Spleen (tissue), 7 donors: ENCODE measurements at regions not wholly inside any gene's neighbourhood (a gene's known extent, or its start where the extent isn't known, plus 50 kb on each side); places are given as distances from the start of the nearest gene placed in this dataset.

Experiments
- POLR2AphosphoS5 ChIP-seq, 3 donors: sonication (generic); formaldehyde crosslinking; IDR thresholded peaks; one replicate each; pipeline ENCODE4 v1.5.1; 2017; ENCODE audit warnings: antibody characterized with exemption in 3 of 3
- TF ChIP-seq, protein P1 (sequence below), 11 experiments: fragments of 200-600 bp in 7 of 11; fragments of 450-650 bp in 4 of 11; sonication (generic) in 4 of 11; IDR thresholded peaks in 8 of 11; conservative IDR thresholded peaks in 3 of 11; 1 replicate in 7 of 11; 2 replicates in 4 of 11; pipeline versions ENCODE4 v1.4.0 to v1.8.0; 2016 to 2021; ENCODE audit warnings: antibody characterized with exemption in 11 of 11, inconsistent platforms in 4 of 11, mild to moderate bottlenecking in 1 of 11
- donor health status: DM: no; HTN: no; CAD: no; lungs with moderate emphysema.
- donor health status: DM: no; HTN: no; CAD: no.
- donor health status: DM: no; HTN: no; CAD: no.

DNA sequence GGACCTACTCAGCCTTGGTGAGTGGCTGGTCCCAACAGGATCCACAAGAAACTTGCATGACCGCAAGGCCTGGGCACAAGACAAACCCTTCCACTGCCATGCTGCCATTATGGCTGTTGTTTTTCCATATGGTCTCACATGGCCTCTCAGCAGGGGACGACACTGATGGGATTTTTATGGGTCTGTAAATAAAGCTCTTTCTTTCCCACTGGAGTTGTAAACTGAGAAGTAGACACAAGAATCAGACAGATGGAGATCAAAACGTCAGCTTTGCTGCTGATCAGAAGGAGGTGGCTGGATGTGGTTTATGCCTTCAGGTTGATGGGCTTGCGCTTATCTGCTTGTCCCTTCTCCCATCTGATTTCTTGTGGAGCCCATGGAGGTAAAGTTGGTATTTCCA, 138.1 kb upstream of the KCNJ6 start:
- TF ChIP-seq POLR2AphosphoS5 (IDR thresholded peaks at IDR 0.05): no peak
- TF ChIP-seq, protein P1, sequence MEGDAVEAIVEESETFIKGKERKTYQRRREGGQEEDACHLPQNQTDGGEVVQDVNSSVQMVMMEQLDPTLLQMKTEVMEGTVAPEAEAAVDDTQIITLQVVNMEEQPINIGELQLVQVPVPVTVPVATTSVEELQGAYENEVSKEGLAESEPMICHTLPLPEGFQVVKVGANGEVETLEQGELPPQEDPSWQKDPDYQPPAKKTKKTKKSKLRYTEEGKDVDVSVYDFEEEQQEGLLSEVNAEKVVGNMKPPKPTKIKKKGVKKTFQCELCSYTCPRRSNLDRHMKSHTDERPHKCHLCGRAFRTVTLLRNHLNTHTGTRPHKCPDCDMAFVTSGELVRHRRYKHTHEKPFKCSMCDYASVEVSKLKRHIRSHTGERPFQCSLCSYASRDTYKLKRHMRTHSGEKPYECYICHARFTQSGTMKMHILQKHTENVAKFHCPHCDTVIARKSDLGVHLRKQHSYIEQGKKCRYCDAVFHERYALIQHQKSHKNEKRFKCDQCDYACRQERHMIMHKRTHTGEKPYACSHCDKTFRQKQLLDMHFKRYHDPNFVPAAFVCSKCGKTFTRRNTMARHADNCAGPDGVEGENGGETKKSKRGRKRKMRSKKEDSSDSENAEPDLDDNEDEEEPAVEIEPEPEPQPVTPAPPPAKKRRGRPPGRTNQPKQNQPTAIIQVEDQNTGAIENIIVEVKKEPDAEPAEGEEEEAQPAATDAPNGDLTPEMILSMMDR (IDR thresholded peaks at IDR 0.05 in 8 of 11, conservative IDR thresholded peaks at IDR 0.05 in 3 of 11): no peak
